IPS-NIHi7 (cell line): ENCODE measurements at regions not wholly inside any gene's neighbourhood (a gene's known extent, or its start where the extent isn't known, plus 50 kb on each side); places are given as distances from the start of the nearest gene placed in this dataset.

Experiments
- DNase-seq: peaks from one replicate; pipeline ENCODE4 v3.0.0; 2012; ENCODE audit warnings: mixed read lengths; ENCODE audit errors: extremely low spot score

- DNase-seq = no peak
These were observed 183.5 kb upstream of the RBPJ start for GRCh38 chr4:26137288-26137687.

GRCh38 chr4:26139310-26139924 lies 181.4 kb upstream of the RBPJ start:
- peak; percentile 50 for DNase-seq

DNA sequence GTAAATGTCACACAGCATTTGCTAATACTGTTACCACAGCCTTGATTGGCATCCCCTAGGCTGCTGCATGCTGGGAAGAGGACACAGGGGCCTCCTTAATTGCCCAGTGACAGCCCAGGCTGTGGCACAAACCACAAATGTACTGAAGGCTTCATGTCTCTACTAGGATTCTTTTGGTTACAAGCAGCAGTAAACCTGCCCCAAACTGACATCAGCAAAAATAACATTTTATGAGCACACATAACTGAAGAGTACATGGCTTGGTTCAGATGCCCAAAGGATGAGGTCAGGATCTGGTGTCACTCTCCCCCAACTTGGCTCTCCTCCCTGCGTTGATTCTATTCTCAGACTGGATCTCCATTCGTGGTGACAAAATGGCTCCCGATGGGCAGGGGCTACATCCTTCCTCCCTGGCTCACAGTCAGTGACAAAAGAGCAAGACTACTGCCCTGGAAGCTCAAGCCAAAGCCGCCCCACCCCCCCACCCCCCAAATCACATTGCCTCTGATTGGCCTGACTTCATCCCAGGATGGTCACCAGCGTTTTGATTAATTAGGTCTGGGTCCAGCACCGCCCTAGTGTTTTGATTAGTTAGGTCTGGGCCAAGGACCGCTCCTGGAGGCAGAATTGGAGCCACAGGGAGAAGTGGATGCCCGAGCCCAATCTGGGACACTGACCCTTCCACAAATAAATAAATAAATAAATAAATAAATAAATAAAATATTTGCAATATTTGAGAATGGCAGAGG lies 180.5 kb upstream of the RBPJ start:
- DNase-seq = peak; percentile 36

DNA sequence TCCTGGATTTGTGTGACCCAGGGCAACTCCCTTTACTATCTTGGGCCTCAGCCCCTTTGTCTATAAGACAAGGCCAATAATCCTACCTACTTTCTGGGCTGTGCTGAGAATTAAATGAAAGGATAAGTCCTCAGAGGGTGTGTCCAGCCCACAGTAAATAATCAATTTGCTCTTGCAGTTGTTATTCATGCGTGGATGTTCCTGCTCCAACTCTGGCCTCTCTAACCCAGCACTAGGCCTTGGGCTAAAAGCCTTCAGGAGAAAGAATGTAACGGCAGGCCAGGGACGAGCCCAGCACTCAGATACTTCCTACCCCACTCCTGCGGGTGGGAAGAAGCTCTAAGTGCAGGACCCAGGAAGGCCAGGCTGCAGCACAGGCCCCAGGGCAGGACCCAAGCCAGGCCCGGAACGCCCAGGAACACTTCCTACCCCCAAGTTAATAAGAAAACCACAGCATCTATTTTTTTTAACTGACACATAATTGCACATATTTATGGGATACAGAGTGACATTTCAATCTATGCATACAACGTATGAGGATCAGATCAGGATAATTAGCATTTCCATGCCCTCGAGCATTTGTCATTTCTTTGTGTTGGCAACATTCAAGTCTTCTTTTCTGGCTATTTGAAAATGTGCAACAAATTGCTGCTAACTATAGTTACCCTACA lies 179.6 kb upstream of the RBPJ start:
- DNase-seq = no peak

GRCh38 chr4:26141911-26142638 lies 178.7 kb upstream of the RBPJ start:
- no peak for DNase-seq

- DNase-seq = no peak
These were observed 176.2 kb upstream of the RBPJ start for GRCh38 chr4:26144526-26145155.

- no peak for DNase-seq
These were observed 175.6 kb upstream of the RBPJ start for GRCh38 chr4:26145212-26145611.

GRCh38 chr4:26148927-26149326 lies 171.9 kb upstream of the RBPJ start:
- DNase-seq = no peak

GRCh38 chr4:26150948-26151347 lies 169.9 kb upstream of the RBPJ start:
- DNase-seq = no peak

GRCh38 chr4:26151615-26152014 lies 169.2 kb upstream of the RBPJ start:
- no peak for DNase-seq

- DNase-seq = no peak
These were observed 168.8 kb upstream of the RBPJ start for GRCh38 chr4:26152056-26152455.

DNA sequence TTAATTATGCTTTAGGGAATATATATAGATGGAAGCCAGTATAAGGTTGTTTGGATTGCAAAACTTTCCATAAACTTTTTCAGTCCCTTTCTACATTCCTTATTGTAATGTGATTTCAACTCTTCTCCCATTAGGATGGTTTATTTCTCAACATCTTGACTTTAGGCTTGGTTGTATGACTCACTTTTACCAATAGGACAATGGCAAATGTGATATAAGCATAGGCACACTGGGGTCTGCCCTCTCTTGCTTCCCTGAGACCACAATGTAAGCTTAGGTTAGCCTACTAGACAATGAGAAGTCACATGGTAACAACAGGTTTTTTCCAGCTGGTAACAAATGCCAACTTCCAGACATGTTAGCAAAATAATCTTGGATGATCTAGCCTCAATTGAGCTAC lies 163.3 kb upstream of the RBPJ start:
- DNase-seq = no peak

DNA sequence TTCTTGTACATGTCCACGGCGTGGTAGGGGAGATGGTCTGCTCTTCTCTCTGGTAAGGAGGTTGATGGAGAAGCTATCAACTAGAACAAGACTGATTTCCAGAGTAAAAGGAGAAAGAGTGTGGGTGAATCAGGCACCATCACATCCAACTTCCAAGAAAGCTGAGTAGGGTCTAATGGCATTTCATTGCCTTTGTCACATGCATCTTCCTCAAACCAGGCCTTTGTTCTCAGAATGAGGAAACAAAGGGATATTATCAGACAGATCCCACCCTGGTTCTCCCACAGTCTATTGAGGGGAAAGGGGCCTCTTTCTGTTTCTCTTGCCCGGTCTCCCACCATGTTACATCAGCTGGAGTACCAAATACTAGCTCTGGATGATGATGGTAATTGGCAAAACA lies 160.2 kb upstream of the RBPJ start:
- no peak for DNase-seq

DNA sequence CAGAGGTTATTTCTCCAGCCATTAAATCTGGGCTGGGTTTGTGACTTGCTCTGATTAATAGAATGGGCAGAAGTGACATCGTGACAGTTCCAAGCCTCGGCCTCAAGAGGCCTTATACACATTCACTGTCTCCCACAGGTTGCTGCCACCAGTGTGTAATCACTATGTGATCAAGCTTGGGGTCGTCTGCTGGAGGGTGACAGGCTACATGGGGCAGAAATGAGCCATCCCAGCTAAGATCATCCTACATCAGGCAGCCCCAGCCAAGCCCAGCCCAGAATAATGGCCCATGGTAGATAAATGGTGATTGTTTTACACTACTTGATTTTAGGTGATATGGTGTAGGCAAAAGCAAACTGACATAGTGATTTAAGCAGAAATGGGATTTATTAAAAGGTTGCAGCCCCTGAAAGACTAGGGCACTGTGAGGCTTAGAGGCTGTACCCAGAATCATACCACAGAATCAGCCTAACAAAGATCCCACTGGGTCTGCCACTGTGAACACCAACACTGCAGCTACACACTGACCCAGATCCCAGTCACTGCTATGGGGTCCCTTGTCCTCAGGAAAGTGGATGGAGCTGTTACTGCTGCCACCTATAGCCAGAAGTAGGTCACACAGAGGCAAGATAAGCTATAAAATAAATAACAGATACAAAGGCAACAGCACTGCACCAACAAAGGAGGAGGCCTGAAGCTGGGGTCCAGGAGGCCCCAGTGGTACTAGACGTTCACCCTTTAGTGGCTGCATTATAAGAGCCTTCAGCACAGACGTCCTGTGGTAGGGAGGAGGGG lies 159.6 kb upstream of the RBPJ start:
- DNase-seq = peak; percentile 73

DNA sequence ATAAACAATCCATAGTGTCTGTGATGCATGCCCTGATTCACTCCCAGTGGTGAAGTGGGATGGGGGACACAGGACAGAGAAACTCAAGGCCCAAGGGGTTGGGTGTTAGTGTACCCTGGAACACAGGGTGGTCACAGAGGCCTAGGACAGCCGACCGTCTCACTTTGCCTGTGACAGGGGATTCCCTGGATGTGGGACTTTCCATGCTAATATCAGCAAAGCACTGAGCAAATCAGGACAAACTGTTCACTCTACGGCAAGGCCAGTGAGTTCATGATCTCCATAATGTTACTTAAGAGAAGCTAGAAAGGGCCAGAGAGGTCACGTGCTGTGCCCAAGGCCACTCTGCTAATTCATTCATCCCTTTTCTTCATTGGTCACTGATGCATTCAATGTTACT lies 158.7 kb upstream of the RBPJ start:
- no peak for DNase-seq

DNA sequence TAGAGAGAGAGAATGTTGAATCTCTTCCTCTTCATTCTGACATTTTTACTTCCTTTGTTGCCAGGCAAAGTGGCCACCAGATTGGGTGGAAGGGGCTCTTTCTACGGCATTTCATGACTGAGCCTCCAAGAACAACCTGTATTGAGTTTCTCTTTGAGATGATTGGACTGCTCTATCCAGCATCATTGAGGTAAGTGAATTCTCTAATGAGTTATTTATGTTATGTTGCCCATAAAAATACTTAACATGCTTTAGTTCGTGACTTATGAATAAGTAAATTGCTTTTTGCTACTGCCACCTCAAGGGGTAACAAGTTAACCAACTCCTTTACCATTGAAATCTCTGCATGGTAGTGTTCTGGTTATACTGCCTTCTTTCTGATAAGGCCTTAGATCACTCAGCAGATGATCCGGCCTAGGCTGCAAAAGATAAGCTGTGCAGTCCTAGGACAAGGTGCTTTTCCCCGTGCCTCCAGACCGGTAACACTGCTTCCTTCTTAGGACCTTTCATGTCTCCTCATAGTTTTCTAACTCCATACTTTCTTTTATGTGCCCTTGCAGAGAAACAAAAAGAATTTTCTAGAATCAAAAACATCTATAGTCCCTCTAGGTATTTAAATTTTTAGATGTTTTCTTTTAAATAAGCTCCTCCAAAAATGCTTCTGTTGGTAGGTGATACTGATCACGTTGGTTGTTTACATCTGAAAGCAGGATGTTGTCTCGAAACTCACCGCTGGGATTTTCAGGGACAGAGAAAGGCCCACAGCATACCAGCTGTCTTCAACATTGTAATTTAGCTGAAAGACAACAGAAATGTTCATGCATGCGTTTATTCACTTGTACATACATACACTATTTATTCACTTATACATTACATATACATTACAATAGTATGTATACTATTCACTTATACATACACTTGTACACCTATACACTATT lies 157.1 kb upstream of the RBPJ start:
- no peak for DNase-seq

- DNase-seq = no peak
These were observed 149.3 kb upstream of the RBPJ start for GRCh38 chr4:26171501-26171900.

GRCh38 chr4:26171941-26172340 lies 148.9 kb upstream of the RBPJ start:
- no peak for DNase-seq

GRCh38 chr4:26173619-26174018 lies 147.2 kb upstream of the RBPJ start:
- DNase-seq = no peak

DNA sequence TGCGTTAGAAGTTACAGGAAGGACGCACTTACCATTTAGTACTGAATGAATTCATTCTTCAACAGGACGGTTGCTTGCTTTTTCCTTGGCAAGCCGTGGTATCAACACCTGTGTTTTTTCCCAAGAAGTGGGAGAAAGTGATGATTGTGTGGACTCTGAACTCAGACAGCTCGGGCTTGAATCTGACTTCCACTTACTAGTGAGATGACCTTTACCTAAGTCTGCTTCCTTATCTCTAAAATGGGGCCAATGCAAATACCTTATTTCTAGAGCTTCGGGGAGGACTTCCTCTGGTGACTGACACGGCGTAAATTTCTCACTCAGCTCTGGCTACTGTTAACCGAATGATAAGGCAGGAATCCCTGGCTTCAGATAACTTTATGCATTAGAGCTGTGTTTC lies 146.8 kb upstream of the RBPJ start:
- DNase-seq = no peak
